ENCODE measurements at regions not wholly inside any gene's neighbourhood (a gene's known extent, or its start where the extent isn't known, plus 50 kb on each side); places are given as distances from the start of the nearest gene placed in this dataset.

DNA sequence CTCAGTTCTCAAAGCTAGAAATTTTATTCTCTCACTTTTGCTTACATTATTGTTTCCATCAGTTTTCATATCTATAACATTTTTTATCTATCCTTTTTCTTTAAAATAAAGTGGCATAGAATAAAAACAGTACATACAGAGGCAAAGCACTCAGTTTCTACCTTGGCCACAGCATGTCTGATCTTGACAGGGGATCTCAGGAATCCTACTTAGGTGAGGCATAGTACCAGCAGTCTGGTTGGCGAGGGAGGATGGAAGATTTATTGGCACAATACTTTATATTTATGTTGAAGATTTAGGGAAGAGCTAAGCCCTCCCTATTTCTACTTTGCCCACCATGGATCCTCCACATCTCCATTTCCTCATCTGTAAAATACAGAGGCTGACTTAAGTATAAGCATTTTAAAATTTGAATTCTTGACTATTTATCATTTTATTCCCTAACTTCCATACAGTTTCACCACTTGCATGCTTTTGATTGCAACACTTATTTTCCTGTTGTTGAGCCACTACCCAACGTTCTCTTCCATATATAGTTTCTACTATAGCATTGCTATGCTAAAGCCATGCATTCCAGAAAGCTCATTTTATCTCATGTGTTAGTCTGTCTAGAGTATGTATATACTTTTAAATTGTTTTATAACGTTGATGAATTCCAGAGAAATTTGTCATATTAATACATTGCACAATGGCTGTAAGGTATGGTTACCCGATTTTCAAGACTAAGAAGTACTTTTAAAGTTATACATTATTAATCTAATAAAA is 506.7 kb downstream of the KCTD12 start:
- Histone ChIP-seq H3K4me1 (ENCODE audit: insufficient read depth, low read length) (peaks cover 5% of the 10 kb centered on the region), H3K27ac (ENCODE audit: low read depth, low read length) (no peak overlapping the region), H3K36me3 (ENCODE audit: insufficient read depth, low read length) (no peaks in the 10 kb centered on the region), H3K4me3 (ENCODE audit: low read depth in 1 of 2, low read length in 2 of 2) (no peak overlapping the region), H3K9me3 (ENCODE audit: low read length) (no peaks in the 10 kb centered on the region), H3K27me3 (ENCODE audit: control insufficient read depth in 1 of 2, insufficient read depth in 2 of 2, low read length in 2 of 2) (no peaks in the 10 kb centered on the region), H3K9ac (ENCODE audit: low read length) (no peak overlapping the region)

DNA sequence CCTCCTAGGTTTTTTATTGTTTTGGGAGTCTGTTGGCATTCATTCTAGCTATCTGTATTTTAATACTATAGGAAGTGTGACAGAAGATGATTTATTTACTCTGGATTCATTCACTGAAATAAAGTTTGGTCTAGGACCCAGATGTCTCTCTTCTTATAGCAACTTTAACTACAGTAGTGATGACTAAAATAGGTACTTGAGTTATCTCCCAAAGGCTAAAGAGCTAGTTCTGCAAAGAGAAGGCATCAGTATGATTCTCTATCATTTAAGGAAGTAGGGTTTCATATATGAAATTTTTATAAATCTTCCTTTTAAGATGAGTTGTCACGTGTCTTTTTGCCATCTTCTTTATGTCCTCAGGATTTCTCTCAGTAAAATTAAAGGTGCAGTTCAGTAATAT is 507.4 kb downstream of the KCTD12 start:
- no peak overlapping the region for H3K9ac ChIP-seq (ENCODE audit: low read length)
- no peaks in the 10 kb centered on the region for H3K36me3 ChIP-seq (ENCODE audit: insufficient read depth, low read length)
- no peaks in the 10 kb centered on the region for H3K27me3 ChIP-seq (ENCODE audit: control insufficient read depth in 1 of 2, insufficient read depth in 2 of 2, low read length in 2 of 2)
- H3K4me3 ChIP-seq (ENCODE audit: low read depth in 1 of 2, low read length in 2 of 2) = no peak overlapping the region
- H3K27ac ChIP-seq (ENCODE audit: low read depth, low read length) = no peak overlapping the region
- H3K9me3 ChIP-seq (ENCODE audit: low read length) = no peaks in the 10 kb centered on the region
- H3K4me1 ChIP-seq (ENCODE audit: insufficient read depth, low read length) = no peaks in the 10 kb centered on the region

DNA sequence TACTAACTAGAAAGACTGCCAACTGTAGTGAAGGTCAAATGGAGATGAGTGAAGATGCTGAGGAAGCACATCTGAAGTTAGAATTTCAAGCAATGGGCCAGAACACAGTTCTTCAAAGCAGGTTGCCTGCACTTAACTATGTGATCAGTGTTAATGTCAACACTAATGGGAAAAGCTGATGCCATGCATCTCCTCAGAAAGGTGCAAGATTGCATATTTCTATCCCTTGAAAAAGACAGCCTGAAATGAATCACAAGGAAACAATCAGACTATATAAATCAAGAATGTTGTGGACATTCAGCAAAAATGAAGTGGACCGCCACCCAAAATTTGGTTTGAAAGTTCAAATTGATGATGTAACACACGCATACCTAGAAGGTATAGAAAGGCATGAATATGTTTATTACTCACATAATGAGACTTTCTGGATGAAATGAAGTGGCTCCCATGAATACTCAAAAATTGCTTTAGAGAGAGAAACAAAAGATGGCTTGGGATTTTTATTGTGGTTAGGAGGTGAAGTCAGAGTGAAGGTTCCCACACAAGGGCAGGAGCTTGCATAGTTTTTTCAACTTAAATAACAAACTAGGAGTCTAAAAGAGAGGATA is 522.4 kb downstream of the KCTD12 start:
- no peaks in the 10 kb centered on the region for H3K9me3 ChIP-seq (ENCODE audit: low read length)
- no peaks in the 10 kb centered on the region for H3K36me3 ChIP-seq (ENCODE audit: insufficient read depth, low read length)
- H3K4me3 ChIP-seq (ENCODE audit: low read depth in 1 of 2, low read length in 2 of 2) = no peak overlapping the region
- no peaks in the 10 kb centered on the region for H3K27me3 ChIP-seq (ENCODE audit: control insufficient read depth in 1 of 2, insufficient read depth in 2 of 2, low read length in 2 of 2)
- H3K4me1 ChIP-seq (ENCODE audit: insufficient read depth, low read length) = no peaks in the 10 kb centered on the region
- H3K9ac ChIP-seq (ENCODE audit: low read length) = no peak overlapping the region
- H3K27ac ChIP-seq (ENCODE audit: low read depth, low read length) = no peak overlapping the region

DNA sequence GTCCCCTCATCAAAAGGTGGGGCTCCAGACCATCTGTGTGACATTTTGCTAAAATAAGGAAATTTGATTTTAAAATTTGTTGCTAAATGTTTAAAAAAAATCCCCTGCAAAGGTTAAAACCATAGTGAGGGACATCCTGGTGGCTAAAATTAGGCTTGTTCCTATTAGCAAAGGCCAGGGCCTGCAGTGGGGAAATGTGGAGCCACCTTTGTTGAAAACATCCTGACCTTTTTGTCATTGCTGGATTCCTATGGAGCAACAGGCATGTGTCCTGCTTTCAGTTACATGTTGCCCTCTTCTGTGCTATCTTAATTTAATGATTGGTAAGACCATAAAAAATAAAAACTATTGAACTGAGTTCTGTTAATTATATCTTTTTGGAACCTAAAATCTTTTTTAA is 524.3 kb downstream of the KCTD12 start:
- no peak overlapping the region for H3K9ac ChIP-seq (ENCODE audit: low read length)
- no peaks in the 10 kb centered on the region for H3K4me1 ChIP-seq (ENCODE audit: insufficient read depth, low read length)
- no peaks in the 10 kb centered on the region for H3K27me3 ChIP-seq (ENCODE audit: control insufficient read depth in 1 of 2, insufficient read depth in 2 of 2, low read length in 2 of 2)
- H3K36me3 ChIP-seq (ENCODE audit: insufficient read depth, low read length) = no peaks in the 10 kb centered on the region
- no peak overlapping the region for H3K27ac ChIP-seq (ENCODE audit: low read depth, low read length)
- H3K9me3 ChIP-seq (ENCODE audit: low read length) = no peaks in the 10 kb centered on the region
- H3K4me3 ChIP-seq (ENCODE audit: low read depth in 1 of 2, low read length in 2 of 2) = no peak overlapping the region

DNA sequence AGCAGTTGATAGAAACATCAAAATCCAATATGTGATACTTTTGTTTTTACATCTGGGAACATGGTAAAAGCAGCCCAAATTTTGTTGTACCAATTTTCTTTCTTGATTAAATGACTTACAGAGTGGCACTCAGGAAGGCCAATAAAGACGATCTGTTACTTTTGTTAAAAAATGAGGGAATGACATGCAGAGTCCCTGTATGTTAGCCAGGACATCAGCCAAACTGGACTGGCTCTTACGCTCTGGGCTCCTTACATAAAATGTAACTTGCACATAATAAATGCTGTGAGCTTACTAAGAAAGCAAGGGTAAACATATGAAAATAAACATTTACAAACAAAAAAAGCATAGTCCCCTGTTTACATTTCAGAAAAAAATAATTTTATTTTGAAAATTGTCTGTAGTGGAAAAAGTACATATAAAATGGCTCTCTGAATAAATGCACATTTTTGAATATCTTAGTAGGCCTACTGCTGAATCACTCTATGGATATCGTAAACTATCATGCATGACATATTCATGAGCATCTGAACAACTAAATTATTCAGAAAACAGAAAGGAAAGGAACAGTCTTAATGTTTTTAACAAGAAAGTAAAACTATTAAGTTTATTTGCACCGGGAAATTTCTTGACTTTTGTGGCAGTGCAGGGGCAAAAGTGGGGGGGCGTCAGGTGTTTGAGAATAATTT is 534.5 kb downstream of the KCTD12 start:
- no peak overlapping the region for H3K4me3 ChIP-seq (ENCODE audit: low read depth in 1 of 2, low read length in 2 of 2)
- no peak overlapping the region for H3K27ac ChIP-seq (ENCODE audit: low read depth, low read length)
- no peaks in the 10 kb centered on the region for H3K4me1 ChIP-seq (ENCODE audit: insufficient read depth, low read length)
- H3K9me3 ChIP-seq (ENCODE audit: low read length) = no peaks in the 10 kb centered on the region
- H3K27me3 ChIP-seq (ENCODE audit: control insufficient read depth in 1 of 2, insufficient read depth in 2 of 2, low read length in 2 of 2) = no peaks in the 10 kb centered on the region
- H3K36me3 ChIP-seq (ENCODE audit: insufficient read depth, low read length) = no peaks in the 10 kb centered on the region
- no peak overlapping the region for H3K9ac ChIP-seq (ENCODE audit: low read length)

DNA sequence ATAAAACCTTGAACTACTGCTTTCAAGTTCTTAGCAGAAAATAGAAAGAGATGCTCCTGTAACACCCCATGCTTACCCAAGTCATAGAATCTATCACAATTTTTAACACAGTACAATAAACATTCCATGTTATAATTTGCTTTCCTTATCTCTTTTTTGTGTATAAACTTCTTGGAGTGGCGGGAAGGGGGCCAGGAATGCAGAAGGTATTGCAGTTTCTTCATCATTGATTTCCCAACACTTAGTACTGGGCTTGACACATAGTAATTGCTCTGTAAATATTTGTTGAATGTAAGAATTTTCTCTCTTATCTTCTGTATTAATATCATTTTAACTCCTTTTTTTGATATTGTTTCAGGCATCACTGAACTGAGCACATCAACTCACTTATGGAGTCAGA is 535.8 kb downstream of the KCTD12 start:
- H3K27me3 ChIP-seq (ENCODE audit: control insufficient read depth in 1 of 2, insufficient read depth in 2 of 2, low read length in 2 of 2) = no peaks in the 10 kb centered on the region
- no peaks in the 10 kb centered on the region for H3K36me3 ChIP-seq (ENCODE audit: insufficient read depth, low read length)
- H3K4me3 ChIP-seq (ENCODE audit: low read depth in 1 of 2, low read length in 2 of 2) = no peak overlapping the region
- H3K4me1 ChIP-seq (ENCODE audit: insufficient read depth, low read length) = no peaks in the 10 kb centered on the region
- no peaks in the 10 kb centered on the region for H3K9me3 ChIP-seq (ENCODE audit: low read length)
- no peak overlapping the region for H3K27ac ChIP-seq (ENCODE audit: low read depth, low read length)
- no peak overlapping the region for H3K9ac ChIP-seq (ENCODE audit: low read length)

DNA sequence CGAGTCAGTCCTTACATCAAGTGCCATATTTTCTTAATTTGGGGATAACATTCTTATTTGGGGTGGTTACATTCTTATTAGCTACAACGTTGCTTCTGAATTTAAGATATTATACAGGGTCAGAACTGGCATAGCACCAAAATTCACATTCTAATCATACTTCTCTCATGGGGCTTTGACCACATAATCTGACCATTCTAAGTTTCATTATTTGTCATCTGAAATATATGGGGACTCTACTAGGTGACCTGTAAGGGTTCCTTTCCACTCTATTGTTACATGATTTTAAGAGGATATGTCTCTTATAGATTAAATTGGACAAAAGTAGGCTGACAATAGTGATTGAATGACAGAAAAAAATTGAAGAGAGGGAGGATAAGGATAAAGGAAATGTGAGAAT is 536.5 kb downstream of the KCTD12 start:
- Histone ChIP-seq H3K36me3 (ENCODE audit: insufficient read depth, low read length) (no peaks in the 10 kb centered on the region), H3K4me3 (ENCODE audit: low read depth in 1 of 2, low read length in 2 of 2) (no peak overlapping the region), H3K27me3 (ENCODE audit: control insufficient read depth in 1 of 2, insufficient read depth in 2 of 2, low read length in 2 of 2) (no peaks in the 10 kb centered on the region), H3K9me3 (ENCODE audit: low read length) (no peaks in the 10 kb centered on the region), H3K27ac (ENCODE audit: low read depth, low read length) (no peak overlapping the region), H3K4me1 (ENCODE audit: insufficient read depth, low read length) (no peaks in the 10 kb centered on the region), H3K9ac (ENCODE audit: low read length) (no peak overlapping the region)

DNA sequence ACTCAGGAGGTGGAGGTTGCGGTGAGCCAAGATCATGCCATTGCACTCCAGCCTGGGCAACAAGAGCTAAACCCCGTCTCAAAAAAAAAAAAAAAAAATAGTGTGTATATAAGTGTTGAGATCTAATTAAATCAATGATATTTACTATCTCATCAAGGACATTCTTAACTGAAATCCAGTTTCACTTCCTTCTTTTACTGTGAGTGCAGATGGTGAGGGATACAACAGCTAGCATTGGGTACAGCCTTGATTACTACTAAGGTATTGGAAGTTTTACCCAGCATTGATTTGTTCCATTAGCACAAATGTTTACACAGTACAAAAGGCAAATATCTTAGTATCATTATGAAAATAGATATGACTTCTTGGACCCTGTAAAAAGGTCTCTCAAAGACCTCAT is 546.6 kb downstream of the KCTD12 start:
- peaks cover 13% of the 10 kb centered on the region for H3K4me1 ChIP-seq (ENCODE audit: insufficient read depth, low read length)
- H3K36me3 ChIP-seq (ENCODE audit: insufficient read depth, low read length) = no peaks in the 10 kb centered on the region
- no peak overlapping the region for H3K27ac ChIP-seq (ENCODE audit: low read depth, low read length)
- no peaks in the 10 kb centered on the region for H3K9me3 ChIP-seq (ENCODE audit: low read length)
- no peak overlapping the region for H3K4me3 ChIP-seq (ENCODE audit: low read depth in 1 of 2, low read length in 2 of 2)
- H3K27me3 ChIP-seq (ENCODE audit: control insufficient read depth in 1 of 2, insufficient read depth in 2 of 2, low read length in 2 of 2) = no peaks in the 10 kb centered on the region
- no peak overlapping the region for H3K9ac ChIP-seq (ENCODE audit: low read length)

DNA sequence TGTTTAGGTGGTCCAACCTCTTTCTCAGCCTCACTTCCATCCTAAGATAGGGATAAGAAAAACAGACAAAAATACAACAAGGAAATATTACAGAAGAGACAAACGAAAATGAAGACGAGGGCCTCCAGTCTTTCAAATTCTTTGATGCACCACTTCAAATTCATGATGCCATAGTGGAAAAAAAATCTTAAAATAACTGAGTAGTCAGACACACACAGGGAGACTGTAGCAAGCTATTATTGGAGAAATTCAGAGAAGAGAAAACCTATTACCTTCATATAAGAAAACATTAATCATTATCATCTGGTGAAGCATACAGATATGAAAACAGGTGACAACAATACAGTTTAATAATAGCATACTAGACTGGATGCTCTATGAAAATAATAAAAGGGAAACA is 548.2 kb downstream of the KCTD12 start:
- Histone ChIP-seq H3K36me3 (ENCODE audit: insufficient read depth, low read length) (no peaks in the 10 kb centered on the region), H3K27me3 (ENCODE audit: control insufficient read depth in 1 of 2, insufficient read depth in 2 of 2, low read length in 2 of 2) (no peaks in the 10 kb centered on the region), H3K4me1 (ENCODE audit: insufficient read depth, low read length) (peaks cover 13% of the 10 kb centered on the region), H3K27ac (ENCODE audit: low read depth, low read length) (no peak overlapping the region), H3K4me3 (ENCODE audit: low read depth in 1 of 2, low read length in 2 of 2) (no peak overlapping the region), H3K9ac (ENCODE audit: low read length) (no peak overlapping the region), H3K9me3 (ENCODE audit: low read length) (no peaks in the 10 kb centered on the region)

DNA sequence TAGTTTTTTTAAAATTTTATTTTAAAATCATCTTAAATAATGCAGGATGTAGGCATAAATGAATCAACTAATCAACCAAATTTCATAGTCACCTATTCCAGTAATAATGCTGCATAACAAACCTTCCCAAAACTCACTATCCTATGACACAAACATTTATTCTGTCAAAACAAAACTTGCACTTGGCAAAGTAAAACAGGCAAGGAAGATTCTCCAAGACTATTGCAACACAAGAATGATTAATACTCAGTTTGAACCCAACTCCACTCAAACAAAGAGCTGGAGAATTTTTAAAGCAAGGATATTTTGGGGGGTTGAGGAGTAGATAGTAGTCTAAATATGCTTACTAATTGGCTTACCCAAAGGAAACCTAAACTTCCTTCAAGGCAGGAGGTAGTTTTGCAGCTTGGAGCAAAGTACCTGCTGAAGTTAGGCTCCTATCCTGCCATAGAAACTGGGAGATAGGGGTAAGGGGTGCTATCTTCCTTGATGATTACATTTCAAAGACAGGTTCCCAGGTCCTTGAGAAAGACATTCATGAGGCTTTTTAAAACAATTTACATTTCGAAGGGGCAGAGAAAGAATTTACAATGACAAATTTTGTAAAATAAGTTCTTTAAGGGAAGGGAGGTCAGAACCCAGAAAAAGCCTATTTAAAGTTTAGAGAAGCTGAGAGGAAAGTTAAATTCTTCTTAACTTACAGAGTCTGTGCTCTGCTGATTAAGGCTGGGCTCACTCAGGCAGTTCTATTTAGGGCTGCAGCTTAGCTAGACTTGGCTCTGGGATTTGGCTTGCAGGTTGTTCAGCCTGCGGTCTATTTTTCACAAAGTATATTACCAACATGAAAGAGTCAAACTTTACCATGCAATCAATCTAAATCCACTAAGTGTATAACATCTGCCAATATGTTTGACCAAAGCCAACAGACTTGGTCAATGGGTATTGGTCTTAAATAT is 549.0 kb downstream of the KCTD12 start:
- Histone ChIP-seq H3K4me1 (ENCODE audit: insufficient read depth, low read length) (peaks cover 17% of the 10 kb centered on the region), H3K9ac (ENCODE audit: low read length) (no peak overlapping the region), H3K9me3 (ENCODE audit: low read length) (no peaks in the 10 kb centered on the region), H3K27me3 (ENCODE audit: control insufficient read depth in 1 of 2, insufficient read depth in 2 of 2, low read length in 2 of 2) (no peaks in the 10 kb centered on the region), H3K27ac (ENCODE audit: low read depth, low read length) (no peak overlapping the region), H3K4me3 (ENCODE audit: low read depth in 1 of 2, low read length in 2 of 2) (no peak overlapping the region), H3K36me3 (ENCODE audit: insufficient read depth, low read length) (no peaks in the 10 kb centered on the region)

DNA sequence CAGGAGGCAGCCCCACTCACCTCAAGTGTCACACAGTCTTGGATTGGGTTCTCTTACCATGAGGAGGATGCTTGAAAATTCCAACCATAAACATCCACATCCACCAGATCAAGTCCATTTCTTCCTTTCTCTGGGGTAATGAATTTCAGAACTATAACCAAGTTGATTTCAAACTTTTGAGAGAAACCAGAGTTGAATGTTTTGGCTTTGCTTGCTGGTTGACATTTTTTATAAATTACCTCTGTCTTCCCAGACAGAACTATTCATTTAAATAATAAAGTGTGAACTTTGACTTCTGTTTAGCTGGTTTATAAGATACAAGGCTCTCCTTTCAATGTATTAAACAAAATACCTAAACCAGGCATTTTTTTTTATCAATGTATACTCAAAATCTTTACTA is 550.7 kb downstream of the KCTD12 start:
- H3K27ac ChIP-seq (ENCODE audit: low read depth, low read length) = no peak overlapping the region
- H3K36me3 ChIP-seq (ENCODE audit: insufficient read depth, low read length) = no peaks in the 10 kb centered on the region
- H3K27me3 ChIP-seq (ENCODE audit: control insufficient read depth in 1 of 2, insufficient read depth in 2 of 2, low read length in 2 of 2) = no peaks in the 10 kb centered on the region
- H3K4me3 ChIP-seq (ENCODE audit: low read depth in 1 of 2, low read length in 2 of 2) = no peak overlapping the region
- H3K9me3 ChIP-seq (ENCODE audit: low read length) = no peaks in the 10 kb centered on the region
- peaks cover 30% of the 10 kb centered on the region for H3K4me1 ChIP-seq (ENCODE audit: insufficient read depth, low read length)
- no peak overlapping the region for H3K9ac ChIP-seq (ENCODE audit: low read length)
